ENCODE measurements at regions not wholly inside any gene's neighbourhood (a gene's known extent, or its start where the extent isn't known, plus 50 kb on each side); places are given as distances from the start of the nearest gene placed in this dataset.

DNA sequence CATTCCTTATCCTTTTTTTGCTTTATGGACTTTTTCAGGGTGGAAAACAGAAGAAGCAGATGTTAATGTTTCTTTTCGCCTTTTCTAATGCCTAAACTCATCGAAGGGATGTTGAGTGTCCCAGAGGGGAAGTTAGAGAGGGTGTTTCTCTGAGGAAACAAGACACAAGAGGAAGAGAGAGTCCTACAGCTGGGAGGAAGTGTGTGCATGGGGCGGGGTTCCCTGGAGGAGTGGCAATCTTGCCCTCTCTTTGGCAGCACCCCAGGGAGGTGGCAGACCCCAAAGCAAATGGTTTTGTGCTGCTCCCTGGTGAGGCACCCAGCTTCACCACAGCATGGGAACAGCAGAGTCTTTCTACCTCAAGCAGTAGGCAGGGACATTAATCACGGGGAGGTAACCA, 377.6 kb downstream of the RND3 start:
- Histone ChIP-seq H3K9me3 (ENCODE audit: low read length) (no peaks in the 10 kb centered on the region), H3F3A (ENCODE audit: low read length, unreplicated experiment) (no peaks in the 10 kb centered on the region), H3K9me2 (replicated peaks; ENCODE audit: low read length) (no peaks in the 10 kb centered on the region), H3K4me2 (ENCODE audit: low read length) (no peak overlapping the region), H3K4me3 (ENCODE audit: low read length) (no peak overlapping the region), H3K9ac (ENCODE audit: low read length) (no peak overlapping the region), H3K79me2 (ENCODE audit: low read length) (no peaks in the 10 kb centered on the region), H2AFZ (ENCODE audit: low read length) (no peak overlapping the region), H3K27ac (ENCODE audit: low read length) (no peak overlapping the region), H4K20me1 (ENCODE audit: low read length) (no peaks in the 10 kb centered on the region), H3K4me1 (ENCODE audit: insufficient read depth, low read length) (peaks cover 7% of the 10 kb centered on the region; the same call in 1 of the 2 replicates), H3K36me3 (ENCODE audit: low read depth, low read length) (no peaks in the 10 kb centered on the region), H3K27me3 (ENCODE audit: low read length) (no peaks in the 10 kb centered on the region)
- POLR2A ChIA-PET (ENCODE audit: unreplicated experiment) = no interaction called here
- TF ChIP-seq EZH2phosphoT487 (IDR thresholded peaks at IDR 0.05; ENCODE audit: borderline replicate concordance, low read length) (no peak), EZH2 (IDR thresholded peaks at IDR 0.05; ENCODE audit: low read length, unreplicated experiment) (no peak)
- TF ChIP-seq, protein P1, sequence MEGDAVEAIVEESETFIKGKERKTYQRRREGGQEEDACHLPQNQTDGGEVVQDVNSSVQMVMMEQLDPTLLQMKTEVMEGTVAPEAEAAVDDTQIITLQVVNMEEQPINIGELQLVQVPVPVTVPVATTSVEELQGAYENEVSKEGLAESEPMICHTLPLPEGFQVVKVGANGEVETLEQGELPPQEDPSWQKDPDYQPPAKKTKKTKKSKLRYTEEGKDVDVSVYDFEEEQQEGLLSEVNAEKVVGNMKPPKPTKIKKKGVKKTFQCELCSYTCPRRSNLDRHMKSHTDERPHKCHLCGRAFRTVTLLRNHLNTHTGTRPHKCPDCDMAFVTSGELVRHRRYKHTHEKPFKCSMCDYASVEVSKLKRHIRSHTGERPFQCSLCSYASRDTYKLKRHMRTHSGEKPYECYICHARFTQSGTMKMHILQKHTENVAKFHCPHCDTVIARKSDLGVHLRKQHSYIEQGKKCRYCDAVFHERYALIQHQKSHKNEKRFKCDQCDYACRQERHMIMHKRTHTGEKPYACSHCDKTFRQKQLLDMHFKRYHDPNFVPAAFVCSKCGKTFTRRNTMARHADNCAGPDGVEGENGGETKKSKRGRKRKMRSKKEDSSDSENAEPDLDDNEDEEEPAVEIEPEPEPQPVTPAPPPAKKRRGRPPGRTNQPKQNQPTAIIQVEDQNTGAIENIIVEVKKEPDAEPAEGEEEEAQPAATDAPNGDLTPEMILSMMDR (conservative IDR thresholded peaks at IDR 0.05; ENCODE audit: low read depth, low read length) = no peak
- ATAC-seq (no peak), DNase-seq (no peak)
- CTCF ChIA-PET = no interaction called here
- BruUV-seq (replicated peaks) = no TSS peak
- intact Hi-C loops (cut with micrococcal nuclease) = no loop called here

GRCh38 chr2:150109028-150109427, 378.4 kb downstream of the RND3 start:
- CTCF ChIA-PET = no interaction called here
- no TSS peak for BruUV-seq (replicated peaks)

GRCh38 chr2:150107816-150108215, 379.7 kb downstream of the RND3 start:
- Histone ChIP-seq H3K4me1 (ENCODE audit: insufficient read depth, low read length) (peaks cover 7% of the 10 kb centered on the region; the same call in 1 of the 2 replicates), H3K36me3 (ENCODE audit: low read depth, low read length) (no peaks in the 10 kb centered on the region), H3K9ac (ENCODE audit: low read length) (no peak overlapping the region), H3K9me2 (replicated peaks; ENCODE audit: low read length) (no peaks in the 10 kb centered on the region), H3K27ac (ENCODE audit: low read length) (no peak overlapping the region), H4K20me1 (ENCODE audit: low read length) (no peaks in the 10 kb centered on the region), H3K9me3 (ENCODE audit: low read length) (no peaks in the 10 kb centered on the region), H3K4me3 (ENCODE audit: low read length) (no peak overlapping the region), H2AFZ (ENCODE audit: low read length) (no peak overlapping the region), H3K4me2 (ENCODE audit: low read length) (no peak overlapping the region), H3F3A (ENCODE audit: low read length, unreplicated experiment) (no peaks in the 10 kb centered on the region), H3K27me3 (ENCODE audit: low read length) (no peaks in the 10 kb centered on the region), H3K79me2 (ENCODE audit: low read length) (no peaks in the 10 kb centered on the region)
- DNase-seq (peak; percentile 68), ATAC-seq (peak; percentile 70)
- TF ChIP-seq EZH2phosphoT487 (IDR thresholded peaks at IDR 0.05; ENCODE audit: borderline replicate concordance, low read length) = no peak
- TF ChIP-seq EZH2 (IDR thresholded peaks at IDR 0.05; ENCODE audit: low read length, unreplicated experiment) = no peak
- TF ChIP-seq, protein P1 (conservative IDR thresholded peaks at IDR 0.05; ENCODE audit: low read depth, low read length) = no peak
- POLR2A ChIA-PET (ENCODE audit: unreplicated experiment) = no interaction called here
- intact Hi-C loops (cut with micrococcal nuclease) = no loop called here
- CTCF ChIA-PET = interaction anchor here (0.5 to 0.6 kb wide), 2 partner anchors 44 to 1131 kb away, joined by 4 read pairs; no protein-coding TSS in a partner anchor
- no TSS peak for BruUV-seq (replicated peaks)

More at GRCh38 chr2:150109028-150109427, 378.4 kb downstream of the RND3 start:
- no peak overlapping the region for H3K27ac ChIP-seq (ENCODE audit: low read length)
- no peaks in the 10 kb centered on the region for H3K79me2 ChIP-seq (ENCODE audit: low read length)
- no peak overlapping the region for H3K4me2 ChIP-seq (ENCODE audit: low read length)
- ATAC-seq (no peak), DNase-seq (no peak)
- H2AFZ ChIP-seq (ENCODE audit: low read length) = no peak overlapping the region
- POLR2A ChIA-PET (ENCODE audit: unreplicated experiment) = no interaction called here
- peaks cover 7% of the 10 kb centered on the region; the same call in 1 of the 2 replicates for H3K4me1 ChIP-seq (ENCODE audit: insufficient read depth, low read length)
- no peaks in the 10 kb centered on the region for H3K9me3 ChIP-seq (ENCODE audit: low read length)
- H3K36me3 ChIP-seq (ENCODE audit: low read depth, low read length) = no peaks in the 10 kb centered on the region
- H3K27me3 ChIP-seq (ENCODE audit: low read length) = no peaks in the 10 kb centered on the region
- no peak for TF ChIP-seq EZH2 (IDR thresholded peaks at IDR 0.05; ENCODE audit: low read length, unreplicated experiment)
- H3K9me2 ChIP-seq (replicated peaks; ENCODE audit: low read length) = no peaks in the 10 kb centered on the region
- H3K9ac ChIP-seq (ENCODE audit: low read length) = no peak overlapping the region
- no peaks in the 10 kb centered on the region for H4K20me1 ChIP-seq (ENCODE audit: low read length)
- no peak overlapping the region for H3K4me3 ChIP-seq (ENCODE audit: low read length)
- intact Hi-C loops (cut with micrococcal nuclease) = no loop called here
- H3F3A ChIP-seq (ENCODE audit: low read length, unreplicated experiment) = no peaks in the 10 kb centered on the region

Measured in PC-3 (cell line).